ENCODE measurements at regions not wholly inside any gene's neighbourhood (a gene's known extent, or its start where the extent isn't known, plus 50 kb on each side); places are given as distances from the start of the nearest gene placed in this dataset.

DNA sequence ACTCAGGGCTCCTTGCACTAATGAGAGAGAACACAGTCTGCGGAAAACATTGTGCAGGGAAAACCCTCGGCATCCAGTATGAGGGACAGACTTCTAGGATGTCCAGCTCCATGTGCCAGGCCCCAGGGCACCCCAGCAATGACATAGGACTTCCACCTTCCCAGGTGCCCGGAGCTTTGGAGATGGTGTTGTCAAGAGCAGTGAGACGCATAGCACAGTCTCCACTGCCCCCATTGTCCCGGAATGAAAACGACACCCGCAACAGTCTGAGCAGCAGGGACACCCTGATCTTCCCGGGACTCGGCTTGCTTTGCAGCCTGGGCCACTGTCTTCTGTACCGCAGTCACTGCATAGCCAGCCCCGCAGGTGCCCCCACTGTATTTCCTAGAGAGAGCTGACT, 339.2 kb upstream of the ADARB2 start:
- TF ChIP-seq SP2 (tag by site-specific recombination; IDR thresholded peaks at IDR 0.05), result no peak
- POLR2A ChIA-PET, result no interaction called here
- Histone ChIP-seq H3K36me3 (ENCODE audit: control insufficient read depth in 2 of 2, insufficient read depth in 1 of 2, low read length in 2 of 2) (no peaks in the 10 kb centered on the region), H3K9me3 (ENCODE audit: control insufficient read depth, insufficient read depth, low read depth, low read length) (no peaks in the 10 kb centered on the region), H3K27ac (ENCODE audit: extremely low read depth, low read depth, low read length) (no peak overlapping the region), H3K4me1 (ENCODE audit: control insufficient read depth, insufficient read depth, low read length) (no peaks in the 10 kb centered on the region), H3K4me3 (ENCODE audit: low read depth, low read length) (no peak overlapping the region)
- CTCF ChIA-PET, result interaction anchor here (0.6 kb wide), 1 partner anchor 15 kb away, joined by 3 read pairs; no protein-coding TSS in a partner anchor

GRCh38 chr10:2067015-2067414, 329.7 kb upstream of the ADARB2 start:
- Histone ChIP-seq H3K4me3 (ENCODE audit: low read depth, low read length) (no peak overlapping the region), H3K9me3 (ENCODE audit: control insufficient read depth, insufficient read depth, low read depth, low read length) (no peaks in the 10 kb centered on the region), H3K36me3 (ENCODE audit: control insufficient read depth in 2 of 2, insufficient read depth in 1 of 2, low read length in 2 of 2) (no peaks in the 10 kb centered on the region), H3K27ac (ENCODE audit: extremely low read depth, low read depth, low read length) (no peak overlapping the region), H3K4me1 (ENCODE audit: control insufficient read depth, insufficient read depth, low read length) (no peaks in the 10 kb centered on the region)
- CTCF ChIA-PET, result no interaction called here
- TF ChIP-seq SETDB1 (IDR thresholded peaks at IDR 0.05; ENCODE audit: insufficient read length, low read length) (peak; percentile 56), ZNF501 (tag by site-specific recombination; IDR thresholded peaks at IDR 0.05) (no peak)
- POLR2A ChIA-PET, result no interaction called here

DNA sequence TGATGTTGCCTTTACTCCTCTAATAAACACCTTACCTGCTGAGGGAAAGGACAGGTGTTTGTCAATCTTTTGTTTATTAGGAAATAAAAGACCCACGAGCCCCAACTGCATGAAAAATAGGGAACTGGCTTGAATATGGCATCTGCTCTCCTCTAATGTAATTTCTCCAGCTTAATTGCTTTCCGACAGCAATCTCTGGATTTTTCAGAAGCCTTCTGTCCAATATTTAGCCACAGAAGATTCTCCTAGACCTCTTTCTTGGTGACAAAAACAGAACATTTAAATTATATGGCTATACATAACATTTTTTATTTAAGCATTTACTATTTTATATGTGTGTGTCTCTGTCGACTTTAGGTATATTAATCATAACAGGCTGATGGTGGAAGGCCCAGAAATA, 317.4 kb upstream of the ADARB2 start:
- no peaks in the 10 kb centered on the region for H3K4me1 ChIP-seq (ENCODE audit: control insufficient read depth, insufficient read depth, low read length)
- H3K27ac ChIP-seq (ENCODE audit: extremely low read depth, low read depth, low read length), result no peak overlapping the region
- ChIA-PET CTCF (interaction anchor here (0.6 kb wide), 1 partner anchor 441 kb away, joined by 4 read pairs; no protein-coding TSS in a partner anchor), POLR2A (no interaction called here)
- no peak overlapping the region for H3K4me3 ChIP-seq (ENCODE audit: low read depth, low read length)
- H3K36me3 ChIP-seq (ENCODE audit: control insufficient read depth in 2 of 2, insufficient read depth in 1 of 2, low read length in 2 of 2), result no peaks in the 10 kb centered on the region
- no peaks in the 10 kb centered on the region for H3K9me3 ChIP-seq (ENCODE audit: control insufficient read depth, insufficient read depth, low read depth, low read length)
- TF ChIP-seq HIC1 (tag by site-specific recombination; IDR thresholded peaks at IDR 0.05) (no peak), ZNF488 (tag by site-specific recombination; IDR thresholded peaks at IDR 0.05) (no peak), ZNF24 (tag by site-specific recombination; IDR thresholded peaks at IDR 0.05) (no peak), ZFP37 (tag by site-specific recombination; IDR thresholded peaks at IDR 0.05) (no peak), ZNF792 (tag by site-specific recombination; IDR thresholded peaks at IDR 0.05) (no peak), IKZF3 (tag by site-specific recombination; IDR thresholded peaks at IDR 0.05) (no peak), ZNF596 (tag by site-specific recombination; IDR thresholded peaks at IDR 0.05) (no peak), ZNF658 (tag by site-specific recombination; IDR thresholded peaks at IDR 0.05) (no peak), ZNF138 (tag by site-specific recombination; IDR thresholded peaks at IDR 0.05; ENCODE audit: borderline replicate concordance) (no peak), ZNF701 (tag by site-specific recombination; IDR thresholded peaks at IDR 0.05) (no peak), ZSCAN18 (tag by site-specific recombination; IDR thresholded peaks at IDR 0.05) (no peak), ZNF121 (tag by site-specific recombination; IDR thresholded peaks at IDR 0.05) (no peak)
- TF ChIP-seq, protein P1, sequence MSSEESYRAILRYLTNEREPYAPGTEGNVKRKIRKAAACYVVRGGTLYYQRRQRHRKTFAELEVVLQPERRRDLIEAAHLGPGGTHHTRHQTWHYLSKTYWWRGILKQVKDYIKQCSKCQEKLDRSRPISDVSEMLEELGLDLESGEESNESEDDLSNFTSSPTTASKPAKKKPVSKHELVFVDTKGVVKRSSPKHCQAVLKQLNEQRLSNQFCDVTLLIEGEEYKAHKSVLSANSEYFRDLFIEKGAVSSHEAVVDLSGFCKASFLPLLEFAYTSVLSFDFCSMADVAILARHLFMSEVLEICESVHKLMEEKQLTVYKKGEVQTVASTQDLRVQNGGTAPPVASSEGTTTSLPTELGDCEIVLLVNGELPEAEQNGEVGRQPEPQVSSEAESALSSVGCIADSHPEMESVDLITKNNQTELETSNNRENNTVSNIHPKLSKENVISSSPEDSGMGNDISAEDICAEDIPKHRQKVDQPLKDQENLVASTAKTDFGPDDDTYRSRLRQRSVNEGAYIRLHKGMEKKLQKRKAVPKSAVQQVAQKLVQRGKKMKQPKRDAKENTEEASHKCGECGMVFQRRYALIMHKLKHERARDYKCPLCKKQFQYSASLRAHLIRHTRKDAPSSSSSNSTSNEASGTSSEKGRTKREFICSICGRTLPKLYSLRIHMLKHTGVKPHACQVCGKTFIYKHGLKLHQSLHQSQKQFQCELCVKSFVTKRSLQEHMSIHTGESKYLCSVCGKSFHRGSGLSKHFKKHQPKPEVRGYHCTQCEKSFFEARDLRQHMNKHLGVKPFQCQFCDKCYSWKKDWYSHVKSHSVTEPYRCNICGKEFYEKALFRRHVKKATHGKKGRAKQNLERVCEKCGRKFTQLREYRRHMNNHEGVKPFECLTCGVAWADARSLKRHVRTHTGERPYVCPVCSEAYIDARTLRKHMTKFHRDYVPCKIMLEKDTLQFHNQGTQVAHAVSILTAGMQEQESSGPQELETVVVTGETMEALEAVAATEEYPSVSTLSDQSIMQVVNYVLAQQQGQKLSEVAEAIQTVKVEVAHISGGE (tag by site-specific recombination; conservative IDR thresholded peaks at IDR 0.05; ENCODE audit: low read depth), result no peak
- TF ChIP-seq, protein P2, sequence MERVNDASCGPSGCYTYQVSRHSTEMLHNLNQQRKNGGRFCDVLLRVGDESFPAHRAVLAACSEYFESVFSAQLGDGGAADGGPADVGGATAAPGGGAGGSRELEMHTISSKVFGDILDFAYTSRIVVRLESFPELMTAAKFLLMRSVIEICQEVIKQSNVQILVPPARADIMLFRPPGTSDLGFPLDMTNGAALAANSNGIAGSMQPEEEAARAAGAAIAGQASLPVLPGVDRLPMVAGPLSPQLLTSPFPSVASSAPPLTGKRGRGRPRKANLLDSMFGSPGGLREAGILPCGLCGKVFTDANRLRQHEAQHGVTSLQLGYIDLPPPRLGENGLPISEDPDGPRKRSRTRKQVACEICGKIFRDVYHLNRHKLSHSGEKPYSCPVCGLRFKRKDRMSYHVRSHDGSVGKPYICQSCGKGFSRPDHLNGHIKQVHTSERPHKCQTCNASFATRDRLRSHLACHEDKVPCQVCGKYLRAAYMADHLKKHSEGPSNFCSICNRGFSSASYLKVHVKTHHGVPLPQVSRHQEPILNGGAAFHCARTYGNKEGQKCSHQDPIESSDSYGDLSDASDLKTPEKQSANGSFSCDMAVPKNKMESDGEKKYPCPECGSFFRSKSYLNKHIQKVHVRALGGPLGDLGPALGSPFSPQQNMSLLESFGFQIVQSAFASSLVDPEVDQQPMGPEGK (tag by site-specific recombination; IDR thresholded peaks at IDR 0.05), result no peak
- TF ChIP-seq, protein P3, sequence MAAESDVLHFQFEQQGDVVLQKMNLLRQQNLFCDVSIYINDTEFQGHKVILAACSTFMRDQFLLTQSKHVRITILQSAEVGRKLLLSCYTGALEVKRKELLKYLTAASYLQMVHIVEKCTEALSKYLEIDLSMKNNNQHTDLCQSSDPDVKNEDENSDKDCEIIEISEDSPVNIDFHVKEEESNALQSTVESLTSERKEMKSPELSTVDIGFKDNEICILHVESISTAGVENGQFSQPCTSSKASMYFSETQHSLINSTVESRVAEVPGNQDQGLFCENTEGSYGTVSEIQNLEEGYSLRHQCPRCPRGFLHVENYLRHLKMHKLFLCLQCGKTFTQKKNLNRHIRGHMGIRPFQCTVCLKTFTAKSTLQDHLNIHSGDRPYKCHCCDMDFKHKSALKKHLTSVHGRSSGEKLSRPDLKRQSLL (tag by site-specific recombination; IDR thresholded peaks at IDR 0.05), result no peak
- TF ChIP-seq, protein P4, sequence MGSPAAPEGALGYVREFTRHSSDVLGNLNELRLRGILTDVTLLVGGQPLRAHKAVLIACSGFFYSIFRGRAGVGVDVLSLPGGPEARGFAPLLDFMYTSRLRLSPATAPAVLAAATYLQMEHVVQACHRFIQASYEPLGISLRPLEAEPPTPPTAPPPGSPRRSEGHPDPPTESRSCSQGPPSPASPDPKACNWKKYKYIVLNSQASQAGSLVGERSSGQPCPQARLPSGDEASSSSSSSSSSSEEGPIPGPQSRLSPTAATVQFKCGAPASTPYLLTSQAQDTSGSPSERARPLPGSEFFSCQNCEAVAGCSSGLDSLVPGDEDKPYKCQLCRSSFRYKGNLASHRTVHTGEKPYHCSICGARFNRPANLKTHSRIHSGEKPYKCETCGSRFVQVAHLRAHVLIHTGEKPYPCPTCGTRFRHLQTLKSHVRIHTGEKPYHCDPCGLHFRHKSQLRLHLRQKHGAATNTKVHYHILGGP (tag by site-specific recombination; IDR thresholded peaks at IDR 0.05), result no peak
